H9 (cell line): ENCODE measurements at regions not wholly inside any gene's neighbourhood (a gene's known extent, or its start where the extent isn't known, plus 50 kb on each side); places are given as distances from the start of the nearest gene placed in this dataset.
"Not testable (repeated sequence)": the region's sequence is repeated elsewhere in the genome, so short reads cannot be mapped to it uniquely, and the experiment has no call there.

Experiments
- DNase-seq: peaks from one replicate; pipeline ENCODE4 v3.0.0-alpha.2; 2017
- H2AFZ ChIP-seq: one replicate; pipeline ENCODE4 v1.6.1; 2013; ENCODE audit warnings: mild to moderate bottlenecking, low read length, control low read depth, moderate library complexity
- H2AK5ac ChIP-seq: 2 replicates; pipeline ENCODE4 v1.6.1; 2013; ENCODE audit warnings: low read length, control low read depth, mixed read lengths; ENCODE audit not compliant: insufficient read length
- H2BK120ac ChIP-seq: one replicate; pipeline ENCODE4 v1.6.1; 2013; ENCODE audit warnings: low read depth, mild to moderate bottlenecking, low read length, control low read depth, inconsistent platforms; ENCODE audit not compliant: poor library complexity, severe bottlenecking
- H2BK12ac ChIP-seq: 2 replicates; pipeline ENCODE4 v1.6.1; 2013; ENCODE audit warnings: low read length, control low read depth, mixed read lengths, low read depth; ENCODE audit not compliant: insufficient read length
- H2BK15ac ChIP-seq: 2 replicates; pipeline ENCODE4 v1.6.1; 2013; ENCODE audit warnings: low read depth, low read length, control low read depth
- H2BK20ac ChIP-seq: one replicate; pipeline ENCODE4 v1.6.1; 2013; ENCODE audit warnings: low read depth, mild to moderate bottlenecking, low read length, control low read depth, inconsistent platforms; ENCODE audit not compliant: poor library complexity, severe bottlenecking
- H2BK5ac ChIP-seq: 2 replicates; pipeline ENCODE4 v1.6.1; 2013; ENCODE audit warnings: low read length, control low read depth, mixed read lengths; ENCODE audit not compliant: insufficient read length
- H3K14ac ChIP-seq: 2 replicates; pipeline ENCODE4 v1.6.1; 2013; ENCODE audit warnings: low read length, control low read depth; ENCODE audit not compliant: insufficient read depth
- H3K18ac ChIP-seq: 2 replicates; pipeline ENCODE4 v1.6.1; 2013; ENCODE audit warnings: low read depth, mild to moderate bottlenecking, mixed read lengths, low read length, control low read depth; ENCODE audit not compliant: insufficient read length
- H3K23ac ChIP-seq: 2 replicates; pipeline ENCODE4 v1.6.1; 2013; ENCODE audit warnings: low read length, control low read depth, mixed read lengths, low read depth; ENCODE audit not compliant: insufficient read length
- H3K23me2 ChIP-seq: 2 replicates; pipeline ENCODE4 v1.6.1; 2013; ENCODE audit warnings: low read depth, mild to moderate bottlenecking, mixed read lengths, low read length, control low read depth; ENCODE audit not compliant: insufficient read length, poor library complexity, severe bottlenecking
- H3K27ac ChIP-seq: 2 replicates; pipeline ENCODE4 v1.5.1; 2013; ENCODE audit warnings: low read length, control low read depth, mixed read lengths, low read depth; ENCODE audit not compliant: insufficient read length
- H3K27me3 ChIP-seq: 2 replicates; pipeline ENCODE4 v1.6.1; 2013; ENCODE audit warnings: low read length, control low read depth, inconsistent platforms; ENCODE audit not compliant: insufficient read depth
- H3K4ac ChIP-seq: 2 replicates; pipeline ENCODE4 v1.6.1; 2013; ENCODE audit warnings: low read depth, mild to moderate bottlenecking, control low read depth, inconsistent platforms, low read length, moderate library complexity
- H3K4me1 ChIP-seq: 2 replicates; pipeline ENCODE4 v1.6.1; 2013; ENCODE audit warnings: low read length, control low read depth, inconsistent platforms; ENCODE audit not compliant: insufficient read depth
- H3K4me2 ChIP-seq: 2 replicates; pipeline ENCODE4 v1.6.1; 2013; ENCODE audit warnings: low read length, control low read depth, mixed read lengths; ENCODE audit not compliant: insufficient read length, insufficient read depth
- H3K56ac ChIP-seq: 2 replicates; pipeline ENCODE4 v1.6.1; 2013; ENCODE audit warnings: low read depth, mild to moderate bottlenecking, mixed read lengths, low read length, control low read depth; ENCODE audit not compliant: insufficient read length
- H3K79me1 ChIP-seq: 2 replicates; pipeline ENCODE4 v1.6.1; 2013; ENCODE audit warnings: low read depth, mild to moderate bottlenecking, moderate library complexity, low read length, control low read depth, inconsistent platforms; ENCODE audit not compliant: insufficient read depth, poor library complexity, severe bottlenecking
- H3K79me2 ChIP-seq: 2 replicates; pipeline ENCODE4 v1.6.1; 2013; ENCODE audit warnings: low read length, control low read depth, inconsistent platforms; ENCODE audit not compliant: insufficient read depth
- H3K9ac ChIP-seq: 2 replicates; pipeline ENCODE4 v1.6.1; 2013; ENCODE audit warnings: low read length, control low read depth, mixed read lengths; ENCODE audit not compliant: insufficient read length; ENCODE audit errors: extremely low read depth
- H3K9me3 ChIP-seq: one replicate; pipeline ENCODE4 v1.6.1; 2013; ENCODE audit warnings: low read depth, low read length, inconsistent platforms; ENCODE audit not compliant: control insufficient read depth
- H3T11ph ChIP-seq: one replicate; pipeline ENCODE4 v1.6.1; 2013; ENCODE audit warnings: mild to moderate bottlenecking, low read length, control low read depth, inconsistent platforms
- H4K20me1 ChIP-seq: one replicate; pipeline ENCODE4 v1.6.1; 2013; ENCODE audit not compliant: control insufficient read depth, insufficient read length, insufficient read depth
- H4K5ac ChIP-seq: 2 replicates; pipeline ENCODE4 v1.6.1; 2013; ENCODE audit warnings: low read depth, mild to moderate bottlenecking, mixed read lengths, low read length, control low read depth; ENCODE audit not compliant: insufficient read length
- H4K8ac ChIP-seq: replicated peaks from 2 replicates; pipeline ENCODE4 v1.6.1; 2013; ENCODE audit warnings: low read length, control low read depth, mixed read lengths, low read depth; ENCODE audit not compliant: insufficient read length
- H4K91ac ChIP-seq: 2 replicates; pipeline ENCODE4 v1.6.1; 2013; ENCODE audit warnings: low read depth, mild to moderate bottlenecking, moderate library complexity, mixed read lengths, low read length, control low read depth; ENCODE audit not compliant: insufficient read length
- H3K27ac Mint-ChIP-seq, 3 experiments: 2 replicates in 2 of 3; 3 replicates in 1 of 3; pipeline ENCODE4 v1.8.0; 2020 to 2021; ENCODE audit warnings: mixed read lengths in 3 of 3, mild to moderate bottlenecking in 1 of 3, moderate library complexity in 1 of 3
- H3K27me3 Mint-ChIP-seq: 2 replicates; pipeline ENCODE4 v1.8.0; 2021; ENCODE audit warnings: low read depth, mild to moderate bottlenecking, moderate library complexity, mixed read lengths
- H3K36me3 Mint-ChIP-seq, 3 experiments: 2 replicates in 2 of 3; 3 replicates in 1 of 3; pipeline ENCODE4 v1.8.0; 2020 to 2021; ENCODE audit warnings: low read depth in 3 of 3, mixed read lengths in 3 of 3; ENCODE audit not compliant: insufficient read depth in 1 of 3
- H3K4me1 Mint-ChIP-seq, 2 experiments: 2 replicates each; pipeline ENCODE4 v1.8.0; 2020; ENCODE audit warnings: mixed read lengths in 2 of 2
- H3K4me3 Mint-ChIP-seq, 2 experiments: 2 replicates in 1 of 2; 3 replicates in 1 of 2; pipeline ENCODE4 v1.8.0; 2020 to 2021; ENCODE audit warnings: mild to moderate bottlenecking in 2 of 2, mixed read lengths in 2 of 2, moderate library complexity in 1 of 2
- H3K9me3 Mint-ChIP-seq, 2 experiments: 2 replicates in 1 of 2; 3 replicates in 1 of 2; pipeline ENCODE4 v1.8.0; 2020; ENCODE audit warnings: mild to moderate bottlenecking in 2 of 2, mixed read lengths in 2 of 2, moderate library complexity in 1 of 2
- CTCF ChIP-seq: fragments of 200-600 bp; sonication (generic); conservative IDR thresholded peaks from 3 replicates; pipeline ENCODE4 v1.8.0; 2021; ENCODE audit warnings: antibody characterized with exemption, mild to moderate bottlenecking
- WGBS: extraction: QIAGEN DNeasy Blood & Tissue Kit; methylation state at CpG from one replicate; pipeline ENCODE4 v1.1.7; 2013; ENCODE audit warnings: missing lambda C conversion rate, low lambda C conversion rate, mixed read lengths; ENCODE audit not compliant: insufficient read length; ENCODE audit errors: extremely low coverage; 5-methylcytosine and 5-hydroxymethylcytosine counted together

GRCh38 chr2:168330624-168331423 is 83.4 kb upstream of the STK39 start:
- no peaks in the 10 kb centered on the region for H4K20me1 ChIP-seq
- H3K9ac ChIP-seq: no peak overlapping the region
- H3K79me2 ChIP-seq: no peaks in the 10 kb centered on the region
- H3K23ac ChIP-seq: no peak overlapping the region
- no peak overlapping the region for H2BK15ac ChIP-seq
- Mint-ChIP-seq H3K36me3 (peaks cover 2 to 7% (median 2%) of the 10 kb centered on the region in 3 experiments; a peak in 5 of 7 replicates), H3K4me1 (no peaks in the 10 kb centered on the region), H3K9me3 (peaks cover 28 to 29% of the 10 kb centered on the region in 2 experiments), H3K27me3 (no peaks in the 10 kb centered on the region), H3K4me3 (no peak overlapping the region), H3K27ac (no peak overlapping the region)
- H3K79me1 ChIP-seq: no peaks in the 10 kb centered on the region
- H2BK12ac ChIP-seq: no peak overlapping the region
- H3K4me1 ChIP-seq: no peaks in the 10 kb centered on the region
- no peak for DNase-seq
- no peak overlapping the region for H3K4ac ChIP-seq
- H2BK5ac ChIP-seq: no peak overlapping the region
- H4K8ac ChIP-seq: no peak overlapping the region
- no peak overlapping the region for H3K4me2 ChIP-seq
- no peak overlapping the region for H3T11ph ChIP-seq
- H4K5ac ChIP-seq: no peak overlapping the region
- H3K27me3 ChIP-seq: no peaks in the 10 kb centered on the region
- no peak overlapping the region for H3K56ac ChIP-seq
- no peaks in the 10 kb centered on the region for H3K9me3 ChIP-seq
- H3K27ac ChIP-seq: no peak overlapping the region
- no peak overlapping the region for H2BK120ac ChIP-seq
- no peak overlapping the region for H2BK20ac ChIP-seq
- no peak overlapping the region for H3K18ac ChIP-seq
- no peak for TF ChIP-seq CTCF
- H3K14ac ChIP-seq: no peak overlapping the region
- H2AK5ac ChIP-seq: no peak overlapping the region
- no peaks in the 10 kb centered on the region for H3K23me2 ChIP-seq
- H2AFZ ChIP-seq: no peak overlapping the region
- no peak overlapping the region for H4K91ac ChIP-seq

GRCh38 chr2:168335254-168335653 is 87.9 kb upstream of the STK39 start:
- not testable (repeated sequence) for H3K9me3 ChIP-seq, H3K4me2 ChIP-seq

More at GRCh38 chr2:168335254-168335653, 87.9 kb upstream of the STK39 start:
- H3K79me1 ChIP-seq, H3T11ph ChIP-seq, H3K36me3 Mint-ChIP-seq, H3K14ac ChIP-seq, H4K8ac ChIP-seq, H3K4ac ChIP-seq, H2BK20ac ChIP-seq, H3K27ac Mint-ChIP-seq, H2AK5ac ChIP-seq, H3K27ac ChIP-seq, H3K18ac ChIP-seq, H2BK5ac ChIP-seq, H4K5ac ChIP-seq, H3K9ac ChIP-seq, H3K23me2 ChIP-seq, H3K27me3 ChIP-seq, H2BK120ac ChIP-seq, H3K23ac ChIP-seq, H3K4me1 ChIP-seq, H2AFZ ChIP-seq, H3K27me3 Mint-ChIP-seq, H4K20me1 ChIP-seq, H3K4me3 Mint-ChIP-seq, H3K79me2 ChIP-seq, H3K56ac ChIP-seq, DNase-seq, H2BK12ac ChIP-seq, H4K91ac ChIP-seq, H2BK15ac ChIP-seq: not testable (repeated sequence)
- Mint-ChIP-seq H3K9me3 (peaks cover 24 to 25% of the 10 kb centered on the region in 2 experiments), H3K4me1 (peaks cover 21% of the 10 kb centered on the region in 2 experiments)
- WGBS: no CpG with 5 or more reads among the region's 8 CpGs
